ENCODE measurements at regions not wholly inside any gene's neighbourhood (a gene's known extent, or its start where the extent isn't known, plus 50 kb on each side); places are given as distances from the start of the nearest gene placed in this dataset.

DNA sequence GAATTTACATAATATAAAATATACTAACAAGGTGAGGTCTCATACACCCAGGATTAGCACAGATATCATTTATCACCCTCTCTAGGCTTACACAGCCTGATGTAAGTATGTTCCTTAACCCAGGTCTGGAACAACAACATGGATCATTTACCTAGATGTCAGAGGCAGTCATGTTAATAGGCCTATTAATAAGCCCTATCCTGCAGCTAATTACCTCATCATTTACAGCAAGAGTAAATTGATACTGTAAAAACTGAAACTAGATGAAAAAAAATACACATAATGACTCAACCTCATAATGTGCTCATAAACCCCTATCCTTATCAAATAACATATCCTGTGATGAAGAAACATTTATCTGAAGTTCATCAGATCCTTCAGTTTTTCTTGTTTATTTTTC, 334.3 kb upstream of the MANEA start:
- TF ChIP-seq, protein P1, sequence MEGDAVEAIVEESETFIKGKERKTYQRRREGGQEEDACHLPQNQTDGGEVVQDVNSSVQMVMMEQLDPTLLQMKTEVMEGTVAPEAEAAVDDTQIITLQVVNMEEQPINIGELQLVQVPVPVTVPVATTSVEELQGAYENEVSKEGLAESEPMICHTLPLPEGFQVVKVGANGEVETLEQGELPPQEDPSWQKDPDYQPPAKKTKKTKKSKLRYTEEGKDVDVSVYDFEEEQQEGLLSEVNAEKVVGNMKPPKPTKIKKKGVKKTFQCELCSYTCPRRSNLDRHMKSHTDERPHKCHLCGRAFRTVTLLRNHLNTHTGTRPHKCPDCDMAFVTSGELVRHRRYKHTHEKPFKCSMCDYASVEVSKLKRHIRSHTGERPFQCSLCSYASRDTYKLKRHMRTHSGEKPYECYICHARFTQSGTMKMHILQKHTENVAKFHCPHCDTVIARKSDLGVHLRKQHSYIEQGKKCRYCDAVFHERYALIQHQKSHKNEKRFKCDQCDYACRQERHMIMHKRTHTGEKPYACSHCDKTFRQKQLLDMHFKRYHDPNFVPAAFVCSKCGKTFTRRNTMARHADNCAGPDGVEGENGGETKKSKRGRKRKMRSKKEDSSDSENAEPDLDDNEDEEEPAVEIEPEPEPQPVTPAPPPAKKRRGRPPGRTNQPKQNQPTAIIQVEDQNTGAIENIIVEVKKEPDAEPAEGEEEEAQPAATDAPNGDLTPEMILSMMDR (IDR thresholded peaks at IDR 0.05): no peak
- no peak for TF ChIP-seq POLR2A (IDR thresholded peaks at IDR 0.05)
